GM13976 (cell line): ENCODE measurements at regions not wholly inside any gene's neighbourhood (a gene's known extent, or its start where the extent isn't known, plus 50 kb on each side); places are given as distances from the start of the nearest gene placed in this dataset.

ENCODE experiments used
- DNase-seq: peaks from one replicate; pipeline ENCODE4 v3.0.0; 2012; ENCODE audit warnings: low spot score
- in situ Hi-C: fragments of 300-500 bp; cut with MboI; formaldehyde crosslinking; loops from one replicate; pipeline ENCODE4 v1.12.0; 2022; ENCODE audit warnings: low sequenced_read_pairs, mixed read lengths, inconsistent platforms; ENCODE audit not compliant: unreplicated experiment
- TF ChIP-seq, protein P1 (sequence below): IDR thresholded peaks from 2 replicates; pipeline ENCODE4 v1.5.1; 2012; ENCODE audit warnings: borderline replicate concordance, mild to moderate bottlenecking; ENCODE audit not compliant: insufficient read depth; ENCODE audit errors: extremely low read depth, missing control alignments, control extremely low read depth

DNA sequence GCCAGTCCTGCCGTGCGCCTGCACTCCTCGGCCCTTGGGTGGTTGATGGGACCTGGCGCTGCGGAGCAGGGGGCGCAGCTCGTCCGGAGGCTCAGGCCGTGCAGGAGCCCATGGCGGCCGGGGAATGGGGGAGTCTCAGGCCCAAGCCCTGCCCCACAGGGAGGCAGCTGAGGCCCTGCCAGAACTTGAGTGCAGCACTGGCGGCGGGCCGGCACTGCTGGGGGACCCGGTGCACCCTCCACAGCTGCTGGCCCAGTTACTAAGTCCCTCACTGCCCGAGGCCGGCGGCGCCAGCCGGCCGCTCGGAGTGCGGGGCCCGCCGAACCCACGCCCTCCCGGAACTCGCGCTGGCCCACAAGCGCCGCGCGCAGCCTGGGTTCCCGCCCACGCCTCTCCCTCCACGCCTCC, 190.9 kb upstream of the MME start:
- in situ Hi-C loops: no loop called here

DNA sequence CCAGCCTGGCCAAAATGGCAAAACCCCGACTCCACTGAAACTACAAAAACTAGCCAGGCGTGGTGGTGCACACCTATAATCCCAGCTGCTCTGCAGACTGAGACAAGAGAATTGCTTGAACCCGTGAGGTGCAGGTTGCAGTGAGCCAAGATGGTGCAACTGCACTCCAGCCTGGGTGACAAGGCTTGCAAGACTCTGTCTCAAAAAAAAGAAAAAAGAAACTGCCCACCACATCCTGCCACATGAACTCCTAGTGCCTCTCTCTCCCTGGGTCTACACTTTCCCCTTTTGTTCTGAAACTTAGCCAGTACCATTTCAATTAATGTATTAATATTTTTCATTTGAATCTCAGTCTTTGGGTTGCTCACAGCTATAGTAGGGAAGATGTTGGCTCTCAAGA, 192.2 kb upstream of the MME start:
- TF ChIP-seq, protein P1, sequence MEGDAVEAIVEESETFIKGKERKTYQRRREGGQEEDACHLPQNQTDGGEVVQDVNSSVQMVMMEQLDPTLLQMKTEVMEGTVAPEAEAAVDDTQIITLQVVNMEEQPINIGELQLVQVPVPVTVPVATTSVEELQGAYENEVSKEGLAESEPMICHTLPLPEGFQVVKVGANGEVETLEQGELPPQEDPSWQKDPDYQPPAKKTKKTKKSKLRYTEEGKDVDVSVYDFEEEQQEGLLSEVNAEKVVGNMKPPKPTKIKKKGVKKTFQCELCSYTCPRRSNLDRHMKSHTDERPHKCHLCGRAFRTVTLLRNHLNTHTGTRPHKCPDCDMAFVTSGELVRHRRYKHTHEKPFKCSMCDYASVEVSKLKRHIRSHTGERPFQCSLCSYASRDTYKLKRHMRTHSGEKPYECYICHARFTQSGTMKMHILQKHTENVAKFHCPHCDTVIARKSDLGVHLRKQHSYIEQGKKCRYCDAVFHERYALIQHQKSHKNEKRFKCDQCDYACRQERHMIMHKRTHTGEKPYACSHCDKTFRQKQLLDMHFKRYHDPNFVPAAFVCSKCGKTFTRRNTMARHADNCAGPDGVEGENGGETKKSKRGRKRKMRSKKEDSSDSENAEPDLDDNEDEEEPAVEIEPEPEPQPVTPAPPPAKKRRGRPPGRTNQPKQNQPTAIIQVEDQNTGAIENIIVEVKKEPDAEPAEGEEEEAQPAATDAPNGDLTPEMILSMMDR: no peak
- in situ Hi-C loops: no loop called here
- DNase-seq: no peak

More for the DNA sequence above, 190.9 kb upstream of the MME start:
- TF ChIP-seq, protein P1: no peak
- no peak for DNase-seq

DNA sequence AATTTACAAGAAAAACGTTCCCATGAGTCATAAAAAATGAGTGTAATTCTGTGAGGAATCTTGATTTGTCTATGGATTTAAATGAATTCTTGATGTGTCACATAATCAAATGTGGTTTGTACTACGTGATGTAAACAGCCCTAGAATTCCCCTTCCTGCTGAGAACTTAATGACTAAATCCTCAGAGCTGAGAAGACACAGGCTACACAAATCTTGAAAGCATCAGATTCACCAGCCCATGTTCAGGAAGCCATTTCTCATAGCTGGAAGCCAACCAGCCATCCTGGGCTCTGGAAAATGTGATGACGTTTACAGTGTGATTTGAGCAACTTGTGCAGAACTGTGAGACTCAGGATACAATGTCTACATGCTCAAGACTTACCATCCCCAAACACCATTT, 193.7 kb upstream of the MME start:
- no peak for DNase-seq
- in situ Hi-C loops: no loop called here
- TF ChIP-seq, protein P1: no peak

DNA sequence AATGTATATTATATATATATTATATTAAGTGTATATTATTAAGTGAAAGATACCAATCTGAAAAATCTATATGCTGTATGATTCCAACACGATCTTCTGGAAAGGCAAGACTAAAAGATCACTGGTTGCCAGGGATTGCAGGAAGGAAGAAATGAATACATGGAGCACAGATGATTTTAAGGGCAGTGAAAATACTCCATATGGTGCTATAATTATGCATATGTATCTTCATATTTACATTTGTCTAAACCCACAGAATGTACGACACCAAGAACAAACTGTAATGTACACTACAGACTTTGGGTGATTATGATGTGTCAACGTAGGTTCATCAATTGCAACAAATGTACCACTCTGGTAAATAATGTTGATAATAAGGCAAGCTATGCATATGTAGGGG, 194.7 kb upstream of the MME start:
- TF ChIP-seq, protein P1: no peak
- in situ Hi-C loops: no loop called here
- DNase-seq: no peak

DNA sequence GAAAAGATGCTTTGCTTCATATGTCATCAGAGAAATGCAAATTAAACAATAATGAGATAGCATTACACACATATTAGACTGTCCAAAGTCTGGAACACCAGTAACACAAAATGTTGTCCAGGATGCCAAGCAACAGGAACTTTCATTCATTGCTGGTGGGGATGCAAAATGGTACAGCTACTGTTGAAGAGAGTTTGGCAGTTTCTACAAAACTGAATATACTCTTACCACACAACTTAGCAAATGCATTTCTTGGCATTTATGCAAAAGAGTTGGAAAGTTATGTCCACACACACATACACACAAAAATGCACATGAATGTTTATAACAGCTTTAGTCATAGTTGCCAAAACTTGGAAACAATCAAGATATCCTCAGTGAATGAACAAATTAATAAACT, 195.2 kb upstream of the MME start:
- TF ChIP-seq, protein P1: no peak
- in situ Hi-C loops: no loop called here
- no peak for DNase-seq

DNA sequence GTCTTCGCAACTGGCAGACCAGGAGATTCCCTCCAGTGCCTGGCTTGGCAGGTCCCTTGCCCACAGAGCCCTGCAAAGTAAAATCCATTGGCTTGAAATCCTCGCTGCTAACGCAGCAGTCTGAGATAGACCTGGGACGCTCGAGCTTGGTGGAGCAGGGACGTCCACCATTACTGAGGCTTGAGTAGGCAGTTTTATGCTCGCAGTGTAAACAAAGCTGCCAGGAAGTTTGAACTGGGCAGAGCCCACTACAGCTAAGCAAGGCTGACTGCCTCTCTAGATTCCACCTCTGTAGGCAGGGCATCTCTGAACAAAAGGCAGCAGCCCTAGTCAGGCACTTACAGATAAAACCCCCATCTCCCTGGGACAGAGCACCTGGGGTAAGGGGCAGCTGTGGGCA, 205.0 kb upstream of the MME start:
- in situ Hi-C loops: no loop called here
- no peak for DNase-seq
- TF ChIP-seq, protein P1: no peak

DNA sequence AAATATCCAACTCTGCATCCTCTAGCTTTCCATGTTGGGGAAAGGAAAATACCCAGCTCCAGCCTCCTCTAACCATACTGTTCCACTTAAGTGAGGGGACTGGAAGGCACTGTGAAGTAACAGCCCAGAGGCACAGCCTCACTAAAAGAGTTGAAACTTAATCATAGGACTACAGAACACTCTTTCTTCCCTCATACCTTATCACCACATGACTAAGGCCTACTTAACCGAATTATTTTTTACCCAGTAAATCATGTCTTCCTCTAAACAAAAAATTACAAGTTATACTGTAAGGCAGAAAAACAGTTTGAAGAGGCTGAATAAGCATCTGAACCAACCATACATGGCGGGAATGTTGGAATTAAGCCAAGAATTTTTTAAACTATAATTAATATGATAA, 207.4 kb upstream of the MME start:
- DNase-seq: no peak
- in situ Hi-C loops: no loop called here
- TF ChIP-seq, protein P1: no peak
